ENCODE measurements at regions not wholly inside any gene's neighbourhood (a gene's known extent, or its start where the extent isn't known, plus 50 kb on each side); places are given as distances from the start of the nearest gene placed in this dataset.

GRCh38 chr4:42237451-42237850 lies 85.0 kb upstream of the BEND4 start:
- TF ChIP-seq, protein P1, sequence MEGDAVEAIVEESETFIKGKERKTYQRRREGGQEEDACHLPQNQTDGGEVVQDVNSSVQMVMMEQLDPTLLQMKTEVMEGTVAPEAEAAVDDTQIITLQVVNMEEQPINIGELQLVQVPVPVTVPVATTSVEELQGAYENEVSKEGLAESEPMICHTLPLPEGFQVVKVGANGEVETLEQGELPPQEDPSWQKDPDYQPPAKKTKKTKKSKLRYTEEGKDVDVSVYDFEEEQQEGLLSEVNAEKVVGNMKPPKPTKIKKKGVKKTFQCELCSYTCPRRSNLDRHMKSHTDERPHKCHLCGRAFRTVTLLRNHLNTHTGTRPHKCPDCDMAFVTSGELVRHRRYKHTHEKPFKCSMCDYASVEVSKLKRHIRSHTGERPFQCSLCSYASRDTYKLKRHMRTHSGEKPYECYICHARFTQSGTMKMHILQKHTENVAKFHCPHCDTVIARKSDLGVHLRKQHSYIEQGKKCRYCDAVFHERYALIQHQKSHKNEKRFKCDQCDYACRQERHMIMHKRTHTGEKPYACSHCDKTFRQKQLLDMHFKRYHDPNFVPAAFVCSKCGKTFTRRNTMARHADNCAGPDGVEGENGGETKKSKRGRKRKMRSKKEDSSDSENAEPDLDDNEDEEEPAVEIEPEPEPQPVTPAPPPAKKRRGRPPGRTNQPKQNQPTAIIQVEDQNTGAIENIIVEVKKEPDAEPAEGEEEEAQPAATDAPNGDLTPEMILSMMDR (IDR thresholded peaks at IDR 0.05; ENCODE audit: poor library complexity): no peak
- no peak for TF ChIP-seq EZH2phosphoT487 (IDR thresholded peaks at IDR 0.05; ENCODE audit: low read depth, severe bottlenecking, unreplicated experiment)
